ENCODE measurements at regions not wholly inside any gene's neighbourhood (a gene's known extent, or its start where the extent isn't known, plus 50 kb on each side); places are given as distances from the start of the nearest gene placed in this dataset.
A peak's percentile ranks its signal among the peaks of the same experiment; 100 is the strongest.

DNA sequence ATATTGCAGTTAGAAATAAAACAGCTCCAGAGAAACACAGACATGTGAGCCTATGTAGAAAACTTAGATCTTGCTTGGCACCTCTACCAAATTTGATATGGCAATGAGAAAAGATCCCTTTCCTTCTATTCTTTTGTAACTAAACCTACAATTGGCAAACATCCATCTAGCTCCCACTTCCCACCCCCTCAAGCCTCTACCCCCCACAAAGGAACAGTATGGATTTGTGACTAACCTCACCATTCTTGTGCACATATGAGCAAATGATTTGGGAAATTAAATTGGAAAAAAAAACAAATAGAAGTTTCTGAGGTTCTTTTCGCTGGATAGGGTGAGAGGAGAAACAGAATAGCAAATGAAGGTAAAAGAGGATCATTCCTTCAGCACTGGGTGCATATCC lies 85.8 kb upstream of the TIAM2 start:
- peak overlapping the region; percentile 17 for H3K4me3 Mint-ChIP-seq (ENCODE audit: unreplicated experiment)
- peaks cover 4% of the 10 kb centered on the region for H3K36me3 Mint-ChIP-seq (ENCODE audit: unreplicated experiment)
- H3K27ac Mint-ChIP-seq (ENCODE audit: unreplicated experiment), result peak overlapping the region; percentile 75

DNA sequence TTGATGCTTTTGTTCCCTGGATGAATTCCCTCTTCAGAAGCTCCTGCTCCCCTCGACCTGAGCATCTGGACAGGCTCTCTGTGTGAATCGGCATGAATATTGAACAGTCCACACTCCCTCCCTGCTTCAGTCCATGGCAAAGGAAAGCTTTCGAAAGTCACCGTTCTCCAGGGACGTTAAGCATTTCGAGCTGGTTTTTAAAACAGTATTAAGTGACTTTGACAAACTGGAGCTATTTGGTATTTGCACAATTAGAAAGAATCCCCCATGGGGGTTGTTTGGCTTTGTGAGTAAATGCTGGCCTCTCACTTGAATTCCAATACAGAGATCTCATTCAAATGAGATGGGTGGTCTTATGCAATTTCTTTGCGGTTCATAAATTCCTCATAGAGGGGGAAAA lies 85.3 kb upstream of the TIAM2 start:
- Mint-ChIP-seq H3K9me3 (ENCODE audit: unreplicated experiment) (peaks cover 5% of the 10 kb centered on the region), H3K4me1 (ENCODE audit: low read depth, unreplicated experiment) (peaks cover 26% of the 10 kb centered on the region), H3K27me3 (ENCODE audit: unreplicated experiment) (peaks cover 6% of the 10 kb centered on the region), H3K36me3 (ENCODE audit: unreplicated experiment) (peaks cover 4% of the 10 kb centered on the region), H3K4me3 (ENCODE audit: unreplicated experiment) (no peak overlapping the region), H3K27ac (ENCODE audit: unreplicated experiment) (peak overlapping the region; percentile 75)
- DNase-seq, result peak; percentile 57
- TF ChIP-seq, protein P1, sequence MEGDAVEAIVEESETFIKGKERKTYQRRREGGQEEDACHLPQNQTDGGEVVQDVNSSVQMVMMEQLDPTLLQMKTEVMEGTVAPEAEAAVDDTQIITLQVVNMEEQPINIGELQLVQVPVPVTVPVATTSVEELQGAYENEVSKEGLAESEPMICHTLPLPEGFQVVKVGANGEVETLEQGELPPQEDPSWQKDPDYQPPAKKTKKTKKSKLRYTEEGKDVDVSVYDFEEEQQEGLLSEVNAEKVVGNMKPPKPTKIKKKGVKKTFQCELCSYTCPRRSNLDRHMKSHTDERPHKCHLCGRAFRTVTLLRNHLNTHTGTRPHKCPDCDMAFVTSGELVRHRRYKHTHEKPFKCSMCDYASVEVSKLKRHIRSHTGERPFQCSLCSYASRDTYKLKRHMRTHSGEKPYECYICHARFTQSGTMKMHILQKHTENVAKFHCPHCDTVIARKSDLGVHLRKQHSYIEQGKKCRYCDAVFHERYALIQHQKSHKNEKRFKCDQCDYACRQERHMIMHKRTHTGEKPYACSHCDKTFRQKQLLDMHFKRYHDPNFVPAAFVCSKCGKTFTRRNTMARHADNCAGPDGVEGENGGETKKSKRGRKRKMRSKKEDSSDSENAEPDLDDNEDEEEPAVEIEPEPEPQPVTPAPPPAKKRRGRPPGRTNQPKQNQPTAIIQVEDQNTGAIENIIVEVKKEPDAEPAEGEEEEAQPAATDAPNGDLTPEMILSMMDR (IDR thresholded peaks at IDR 0.05; ENCODE audit: partially characterized antibody, unreplicated experiment), result no peak

More for the DNA sequence above, 85.8 kb upstream of the TIAM2 start:
- TF ChIP-seq, protein P1 (IDR thresholded peaks at IDR 0.05; ENCODE audit: partially characterized antibody, unreplicated experiment), result no peak
- Mint-ChIP-seq H3K4me1 (ENCODE audit: low read depth, unreplicated experiment) (peaks cover 26% of the 10 kb centered on the region), H3K27me3 (ENCODE audit: unreplicated experiment) (peaks cover 3% of the 10 kb centered on the region), H3K9me3 (ENCODE audit: unreplicated experiment) (peaks cover 5% of the 10 kb centered on the region)
- DNase-seq, result no peak

DNA sequence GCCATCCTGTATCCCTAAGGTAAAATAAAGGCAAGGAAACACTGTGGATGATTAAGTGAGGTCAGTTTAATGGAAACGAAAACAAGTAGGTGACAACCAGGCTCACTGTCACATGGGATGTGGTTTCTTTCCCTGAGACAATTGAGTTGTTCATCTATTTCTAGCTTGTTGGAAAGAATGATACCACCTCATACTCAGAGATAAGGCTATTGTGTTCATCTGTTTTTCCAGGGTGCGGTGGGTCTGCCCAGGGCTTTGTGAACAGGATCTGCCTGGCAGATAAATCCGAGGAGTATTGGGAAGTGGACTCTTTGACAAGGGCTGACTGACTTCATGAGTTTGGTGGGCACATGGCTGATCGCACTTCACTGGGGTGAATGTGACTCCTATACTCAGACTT lies 80.8 kb upstream of the TIAM2 start:
- no peak overlapping the region for H3K27ac Mint-ChIP-seq (ENCODE audit: unreplicated experiment)
- DNase-seq, result no peak
- H3K36me3 Mint-ChIP-seq (ENCODE audit: unreplicated experiment), result peaks cover 4% of the 10 kb centered on the region
- peaks cover 6% of the 10 kb centered on the region for H3K27me3 Mint-ChIP-seq (ENCODE audit: unreplicated experiment)
- H3K9me3 Mint-ChIP-seq (ENCODE audit: unreplicated experiment), result peaks cover 4% of the 10 kb centered on the region
- TF ChIP-seq, protein P1 (IDR thresholded peaks at IDR 0.05; ENCODE audit: partially characterized antibody, unreplicated experiment), result no peak
- no peak overlapping the region for H3K4me3 Mint-ChIP-seq (ENCODE audit: unreplicated experiment)
- peaks cover 9% of the 10 kb centered on the region for H3K4me1 Mint-ChIP-seq (ENCODE audit: low read depth, unreplicated experiment)

DNA sequence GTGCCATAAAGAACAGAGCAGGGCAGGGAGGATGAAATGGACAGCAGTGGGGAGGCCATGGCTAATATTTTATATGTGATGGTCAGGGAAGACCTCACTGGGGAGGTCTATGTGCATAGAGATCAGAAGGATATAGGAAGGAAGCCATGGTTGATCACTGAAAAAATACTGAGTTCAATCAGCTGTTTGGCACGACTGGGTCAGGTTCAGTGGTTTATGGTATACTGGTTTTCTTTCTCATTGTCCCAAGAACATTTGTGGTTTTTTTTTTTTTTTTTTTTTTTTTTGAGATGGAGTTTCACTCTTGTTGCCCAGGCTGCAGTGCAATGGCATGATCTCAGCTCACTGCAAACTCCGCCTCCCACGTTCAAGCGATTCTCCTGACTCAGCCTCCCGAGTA lies 78.3 kb upstream of the TIAM2 start:
- H3K9me3 Mint-ChIP-seq (ENCODE audit: unreplicated experiment), result no peaks in the 10 kb centered on the region
- no peak for DNase-seq
- H3K27me3 Mint-ChIP-seq (ENCODE audit: unreplicated experiment), result peaks cover 5% of the 10 kb centered on the region
- TF ChIP-seq, protein P1 (IDR thresholded peaks at IDR 0.05; ENCODE audit: partially characterized antibody, unreplicated experiment), result no peak
- no peak overlapping the region for H3K4me3 Mint-ChIP-seq (ENCODE audit: unreplicated experiment)
- H3K4me1 Mint-ChIP-seq (ENCODE audit: low read depth, unreplicated experiment), result no peaks in the 10 kb centered on the region
- H3K36me3 Mint-ChIP-seq (ENCODE audit: unreplicated experiment), result peaks cover 4% of the 10 kb centered on the region
- H3K27ac Mint-ChIP-seq (ENCODE audit: unreplicated experiment), result no peak overlapping the region

DNA sequence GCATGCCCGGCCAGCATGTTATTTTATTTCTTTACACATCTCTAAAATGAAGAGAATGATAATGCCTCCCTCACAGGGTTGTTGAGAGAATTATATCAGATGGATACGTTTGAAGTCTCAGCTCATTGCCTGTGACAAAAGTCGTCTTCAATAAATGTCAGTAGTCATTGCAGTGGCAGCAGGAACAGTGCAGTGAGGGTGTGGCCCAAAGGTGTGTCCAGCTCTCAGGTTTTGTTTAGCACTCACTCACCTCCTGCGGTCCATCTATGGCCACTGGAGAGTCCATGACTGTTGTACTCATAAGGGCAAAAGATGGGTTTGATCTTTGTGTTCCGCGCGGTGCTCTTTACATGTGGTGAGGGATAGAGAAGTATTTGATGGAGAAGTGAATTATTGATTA lies 77.2 kb upstream of the TIAM2 start:
- Mint-ChIP-seq H3K9me3 (ENCODE audit: unreplicated experiment) (peaks cover 2% of the 10 kb centered on the region), H3K4me1 (ENCODE audit: low read depth, unreplicated experiment) (no peaks in the 10 kb centered on the region), H3K4me3 (ENCODE audit: unreplicated experiment) (no peak overlapping the region), H3K27ac (ENCODE audit: unreplicated experiment) (no peak overlapping the region), H3K36me3 (ENCODE audit: unreplicated experiment) (peaks cover 4% of the 10 kb centered on the region), H3K27me3 (ENCODE audit: unreplicated experiment) (peaks cover 5% of the 10 kb centered on the region)
- TF ChIP-seq, protein P1 (IDR thresholded peaks at IDR 0.05; ENCODE audit: partially characterized antibody, unreplicated experiment), result no peak
- no peak for DNase-seq

All from glutamatergic neuron (in vitro differentiated cells).